HFFc6 (cell line): ENCODE measurements at regions not wholly inside any gene's neighbourhood (a gene's known extent, or its start where the extent isn't known, plus 50 kb on each side); places are given as distances from the start of the nearest gene placed in this dataset.

ENCODE experiments used
- DNase-seq: peaks from one replicate; pipeline ENCODE4 v3.0.0-alpha.2; 2018
- H3K27ac Mint-ChIP-seq: 2 replicates; pipeline ENCODE4 v1.8.0; 2020; ENCODE audit warnings: mild to moderate bottlenecking, mixed read lengths
- H3K27me3 Mint-ChIP-seq: 2 replicates; pipeline ENCODE4 v1.8.0; 2021; ENCODE audit warnings: mild to moderate bottlenecking, moderate library complexity, mixed read lengths; ENCODE audit not compliant: insufficient read depth
- H3K36me3 Mint-ChIP-seq: 2 replicates; pipeline ENCODE4 v1.8.0; 2021; ENCODE audit warnings: low read depth, mixed read lengths
- H3K4me1 Mint-ChIP-seq: 2 replicates; pipeline ENCODE4 v1.8.0; 2020; ENCODE audit warnings: low read depth, mixed read lengths
- H3K4me3 Mint-ChIP-seq: 2 replicates; pipeline ENCODE4 v1.8.0; 2020; ENCODE audit warnings: mild to moderate bottlenecking, moderate library complexity, mixed read lengths
- H3K9me3 Mint-ChIP-seq: 2 replicates; pipeline ENCODE4 v1.8.0; 2020; ENCODE audit warnings: mild to moderate bottlenecking, mixed read lengths
- TF ChIP-seq, protein P1 (sequence below): fragments of 200-600 bp; sonication (generic); IDR thresholded peaks from 2 replicates; pipeline ENCODE4 v1.5.0; 2021; ENCODE audit warnings: antibody characterized with exemption, mild to moderate bottlenecking

DNA sequence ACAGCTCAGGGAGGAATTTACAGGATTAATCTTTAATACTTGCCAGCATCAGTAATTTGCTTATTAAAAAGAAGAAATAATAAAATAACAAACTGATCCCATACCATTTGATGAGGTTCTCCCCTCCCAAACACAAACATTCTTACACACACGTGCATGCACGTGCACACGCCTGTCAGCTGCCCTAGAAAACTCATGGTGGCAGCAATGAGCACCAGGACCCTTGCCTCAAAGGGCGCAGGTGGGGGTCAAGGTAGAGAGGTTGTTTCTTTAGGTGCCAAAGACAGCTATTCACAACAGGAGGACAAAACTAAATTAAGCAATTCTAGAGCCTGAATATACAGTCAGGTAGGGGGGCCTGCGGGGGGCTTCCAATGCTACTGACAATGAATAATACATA is 219.3 kb downstream of the BUD13 start:
- DNase-seq: no peak
- peaks cover 12% of the 10 kb centered on the region for H3K4me1 Mint-ChIP-seq
- H3K27me3 Mint-ChIP-seq: peaks cover 4% of the 10 kb centered on the region
- H3K36me3 Mint-ChIP-seq: peaks cover 4% of the 10 kb centered on the region; the same call in 1 of the 2 replicates
- no peak overlapping the region for H3K4me3 Mint-ChIP-seq
- TF ChIP-seq, protein P1, sequence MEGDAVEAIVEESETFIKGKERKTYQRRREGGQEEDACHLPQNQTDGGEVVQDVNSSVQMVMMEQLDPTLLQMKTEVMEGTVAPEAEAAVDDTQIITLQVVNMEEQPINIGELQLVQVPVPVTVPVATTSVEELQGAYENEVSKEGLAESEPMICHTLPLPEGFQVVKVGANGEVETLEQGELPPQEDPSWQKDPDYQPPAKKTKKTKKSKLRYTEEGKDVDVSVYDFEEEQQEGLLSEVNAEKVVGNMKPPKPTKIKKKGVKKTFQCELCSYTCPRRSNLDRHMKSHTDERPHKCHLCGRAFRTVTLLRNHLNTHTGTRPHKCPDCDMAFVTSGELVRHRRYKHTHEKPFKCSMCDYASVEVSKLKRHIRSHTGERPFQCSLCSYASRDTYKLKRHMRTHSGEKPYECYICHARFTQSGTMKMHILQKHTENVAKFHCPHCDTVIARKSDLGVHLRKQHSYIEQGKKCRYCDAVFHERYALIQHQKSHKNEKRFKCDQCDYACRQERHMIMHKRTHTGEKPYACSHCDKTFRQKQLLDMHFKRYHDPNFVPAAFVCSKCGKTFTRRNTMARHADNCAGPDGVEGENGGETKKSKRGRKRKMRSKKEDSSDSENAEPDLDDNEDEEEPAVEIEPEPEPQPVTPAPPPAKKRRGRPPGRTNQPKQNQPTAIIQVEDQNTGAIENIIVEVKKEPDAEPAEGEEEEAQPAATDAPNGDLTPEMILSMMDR: no peak
- peaks cover 10% of the 10 kb centered on the region for H3K9me3 Mint-ChIP-seq
- H3K27ac Mint-ChIP-seq: no peak overlapping the region

DNA sequence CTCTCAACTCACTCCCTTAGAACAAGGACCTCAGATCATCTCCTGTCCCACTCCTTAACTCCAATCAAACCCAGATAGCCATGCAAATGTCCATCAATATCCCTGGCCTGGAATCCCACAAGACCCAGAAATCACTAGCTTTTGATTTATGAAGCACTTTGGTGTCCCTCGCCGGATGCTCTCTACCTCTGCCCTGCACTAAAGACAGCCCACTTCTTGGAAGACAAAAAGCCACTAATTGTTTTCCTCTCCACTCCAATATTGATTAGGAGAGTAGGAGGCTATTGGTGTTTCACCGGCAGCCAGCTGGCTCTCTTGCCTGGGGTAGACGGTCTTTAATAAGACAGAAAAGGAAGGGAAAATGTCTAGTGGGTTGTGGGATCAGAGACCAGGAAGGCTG is 221.2 kb downstream of the BUD13 start:
- TF ChIP-seq, protein P1: no peak
- peaks cover 4% of the 10 kb centered on the region; the same call in 1 of the 2 replicates for H3K36me3 Mint-ChIP-seq
- H3K9me3 Mint-ChIP-seq: peaks cover 16% of the 10 kb centered on the region
- H3K27me3 Mint-ChIP-seq: peaks cover 2% of the 10 kb centered on the region
- no peaks in the 10 kb centered on the region for H3K4me1 Mint-ChIP-seq
- DNase-seq: no peak
- no peak overlapping the region for H3K27ac Mint-ChIP-seq
- no peak overlapping the region for H3K4me3 Mint-ChIP-seq

DNA sequence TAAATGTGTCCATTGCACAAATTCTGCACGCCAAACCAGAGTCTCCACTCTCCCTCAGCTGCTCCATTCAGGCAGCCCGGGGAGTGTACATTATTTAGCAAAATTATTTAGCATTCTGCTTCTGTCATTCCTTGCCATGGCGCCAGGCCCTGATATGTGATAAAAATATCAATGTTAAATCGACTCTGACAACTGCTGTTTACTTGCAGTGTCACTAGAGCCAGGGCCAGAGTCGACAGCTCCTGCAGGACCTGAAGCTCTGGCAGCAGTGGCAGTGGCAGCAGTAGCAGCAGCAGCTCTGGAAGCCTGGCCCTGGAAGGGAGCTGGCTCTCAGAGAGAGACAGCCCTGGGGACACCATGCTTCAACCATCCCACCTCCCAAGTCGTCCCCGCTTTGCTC is 224.5 kb downstream of the BUD13 start:
- TF ChIP-seq, protein P1: no peak
- H3K4me1 Mint-ChIP-seq: no peaks in the 10 kb centered on the region
- no peak for DNase-seq
- no peak overlapping the region for H3K4me3 Mint-ChIP-seq
- peaks cover 16% of the 10 kb centered on the region for H3K9me3 Mint-ChIP-seq
- peaks cover 4% of the 10 kb centered on the region; the same call in 1 of the 2 replicates for H3K36me3 Mint-ChIP-seq
- H3K27ac Mint-ChIP-seq: no peak overlapping the region
- H3K27me3 Mint-ChIP-seq: peaks cover 2% of the 10 kb centered on the region

DNA sequence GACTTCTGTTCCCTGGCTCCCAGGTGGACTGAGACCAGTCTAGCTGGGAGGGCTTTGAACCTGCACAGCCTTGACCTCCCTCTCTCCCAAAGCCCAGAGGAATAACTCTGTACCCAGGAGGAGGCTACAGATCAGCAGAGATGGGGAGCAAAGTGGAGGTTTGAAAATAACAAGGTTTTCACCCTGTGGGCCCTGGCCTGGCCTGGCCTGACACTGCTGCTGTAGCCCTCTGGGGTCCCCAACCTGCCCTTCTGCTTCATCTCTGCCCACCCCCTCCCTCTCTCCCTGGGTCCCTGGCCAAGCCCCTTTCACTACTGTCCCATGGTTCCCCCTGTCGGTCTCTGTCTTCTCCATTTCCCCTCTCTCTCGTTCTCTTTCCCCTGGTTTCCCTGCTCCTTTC is 225.2 kb downstream of the BUD13 start:
- Mint-ChIP-seq H3K27ac (no peak overlapping the region), H3K4me3 (no peak overlapping the region)
- TF ChIP-seq, protein P1: no peak

DNA sequence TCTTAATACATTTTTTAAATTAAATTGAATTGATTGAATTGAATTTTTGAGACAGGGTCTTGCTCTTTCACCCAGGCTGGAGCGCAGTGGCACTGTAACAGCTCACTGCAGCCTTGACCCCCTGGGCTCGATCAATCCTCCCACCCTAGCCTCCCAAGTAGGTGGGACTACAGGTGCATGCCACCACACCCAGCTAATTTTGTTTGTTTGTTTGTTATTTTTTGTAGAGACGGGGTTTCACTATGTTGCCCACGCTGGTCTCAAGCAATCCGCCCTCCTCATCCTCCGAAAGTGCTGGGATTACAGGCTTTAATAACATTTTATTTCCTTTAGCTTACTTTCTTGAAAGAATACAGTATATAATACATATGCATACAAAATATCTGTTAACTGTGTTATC is 226.9 kb downstream of the BUD13 start:
- no peak overlapping the region for H3K27ac Mint-ChIP-seq

More for the DNA sequence above, 225.2 kb downstream of the BUD13 start:
- DNase-seq: no peak
- peaks cover 4% of the 10 kb centered on the region; the same call in 1 of the 2 replicates for H3K36me3 Mint-ChIP-seq
- no peaks in the 10 kb centered on the region for H3K4me1 Mint-ChIP-seq
- H3K27me3 Mint-ChIP-seq: peaks cover 2% of the 10 kb centered on the region
- peaks cover 16% of the 10 kb centered on the region for H3K9me3 Mint-ChIP-seq

More for the DNA sequence above, 226.9 kb downstream of the BUD13 start:
- Mint-ChIP-seq H3K36me3 (peaks cover 4% of the 10 kb centered on the region; the same call in 1 of the 2 replicates), H3K4me3 (no peak overlapping the region), H3K27me3 (peaks cover 2% of the 10 kb centered on the region; the same call in 1 of the 2 replicates), H3K9me3 (peaks cover 16% of the 10 kb centered on the region), H3K4me1 (no peaks in the 10 kb centered on the region)
- TF ChIP-seq, protein P1: no peak
- no peak for DNase-seq
